Ovary (tissue), 7 donors: ENCODE measurements at regions not wholly inside any gene's neighbourhood (a gene's known extent, or its start where the extent isn't known, plus 50 kb on each side); places are given as distances from the start of the nearest gene placed in this dataset.
"Not testable (repeated sequence)": the region's sequence is repeated elsewhere in the genome, so short reads cannot be mapped to it uniquely, and the experiment has no call there.

Experiments
- DNase-seq, 5 donors: peaks; one replicate each; pipeline ENCODE4 v3.0.0-alpha.2; 2019 to 2020
- H3K27ac ChIP-seq, 2 donors: fragments of 200-600 bp; one replicate each; pipeline versions ENCODE4 v1.5.1 to v1.8.0; 2019 to 2022
- H3K27me3 ChIP-seq: fragments of 200-600 bp; one replicate; pipeline ENCODE4 v1.8.0; 2022
- H3K36me3 ChIP-seq: fragments of 200-600 bp; sonication (generic); one replicate; pipeline ENCODE4 v1.5.1; 2019
- H3K4me1 ChIP-seq: one replicate; pipeline ENCODE4 v1.8.1; 2013; ENCODE audit warnings: mild to moderate bottlenecking, moderate library complexity; ENCODE audit not compliant: insufficient read depth
- H3K4me3 ChIP-seq: fragments of 200-600 bp; sonication (generic); one replicate; pipeline ENCODE4 v1.5.1; 2017
- H3K9me3 ChIP-seq, 2 donors: fragments of 200-600 bp in 1 of 2; sonication (generic) in 1 of 2; one replicate each; pipeline versions ENCODE4 v1.5.1 to v1.8.1; 2013 to 2019; ENCODE audit warnings: mild to moderate bottlenecking in 1 of 2, moderate library complexity in 1 of 2
- EP300 ChIP-seq: sonication (generic); formaldehyde crosslinking; IDR thresholded peaks from one replicate; pipeline ENCODE4 v1.6.1; 2017; ENCODE audit warnings: antibody characterized with exemption
- POLR2A ChIP-seq: fragments of 450-650 bp; IDR thresholded peaks from one replicate; pipeline ENCODE4 v1.6.1; 2017; ENCODE audit warnings: antibody characterized with exemption, mild to moderate bottlenecking, moderate library complexity
- WGBS, 3 donors: extraction: QIAGEN DNeasy Blood & Tissue Kit in 1 of 3; methylation state at CpG; one replicate each; pipeline versions ENCODE4 v1.1.5 to v1.1.7; 2013 to 2017; 5-methylcytosine and 5-hydroxymethylcytosine counted together
- intact Hi-C, 4 donors: fragments of 100-400 bp; cut with DNase I; formaldehyde crosslinking; loops; one replicate each; pipeline versions ENCODE4 v1.11.0 to v1.15.1; 2022 to 2023
- TF ChIP-seq, protein P1 (sequence below), 3 donors: fragments of 450-650 bp in 2 of 3; fragments of 200-600 bp in 1 of 3; IDR thresholded peaks; one replicate each; pipeline versions ENCODE4 v1.5.1 to v1.8.0; 2016 to 2022; ENCODE audit warnings: antibody characterized with exemption in 3 of 3, mild to moderate bottlenecking in 1 of 3
- donor health status: DM: no; HTN: no; CAD: no; lungs with moderate emphysema.
- donor health status: DM: no; HTN: no; CAD: no.
- donor health status: Bipolar disorder and iron deficiency.
- donor health status: DM: no; HTN: no; CAD: no.
- donor health status: DM: yes; HTN: yes; CAD: no.

DNA sequence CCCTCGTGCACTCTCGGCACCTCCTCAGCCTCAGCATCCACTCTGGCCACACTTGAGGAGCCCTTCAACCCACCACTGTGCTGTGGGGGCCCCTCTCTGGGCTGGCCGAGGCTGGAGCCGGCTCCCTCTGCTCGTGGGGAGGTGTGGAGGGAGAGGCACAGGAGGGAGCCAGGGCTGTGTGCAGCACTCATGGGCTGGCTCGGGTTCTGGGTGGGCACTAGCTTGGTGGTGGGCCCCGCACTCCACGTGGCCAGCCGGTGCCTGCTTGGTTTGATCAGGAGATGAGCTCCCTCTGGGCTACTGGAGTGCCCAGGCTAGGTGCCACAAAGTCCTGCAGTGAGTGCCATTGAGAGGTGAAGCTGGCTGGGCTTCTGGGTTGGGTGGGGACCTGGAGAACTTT is 949.4 kb upstream of the GJE1 start:
- intact Hi-C loops, result no loop called here
- Histone ChIP-seq H3K36me3 (no peaks in the 10 kb centered on the region), H3K9me3 (no peaks in the 10 kb centered on the region), H3K27ac (no peak overlapping the region), H3K4me1 (no peaks in the 10 kb centered on the region), H3K27me3 (no peaks in the 10 kb centered on the region), H3K4me3 (no peak overlapping the region)
- TF ChIP-seq EP300, result no peak
- no peak for TF ChIP-seq POLR2A
- TF ChIP-seq, protein P1, sequence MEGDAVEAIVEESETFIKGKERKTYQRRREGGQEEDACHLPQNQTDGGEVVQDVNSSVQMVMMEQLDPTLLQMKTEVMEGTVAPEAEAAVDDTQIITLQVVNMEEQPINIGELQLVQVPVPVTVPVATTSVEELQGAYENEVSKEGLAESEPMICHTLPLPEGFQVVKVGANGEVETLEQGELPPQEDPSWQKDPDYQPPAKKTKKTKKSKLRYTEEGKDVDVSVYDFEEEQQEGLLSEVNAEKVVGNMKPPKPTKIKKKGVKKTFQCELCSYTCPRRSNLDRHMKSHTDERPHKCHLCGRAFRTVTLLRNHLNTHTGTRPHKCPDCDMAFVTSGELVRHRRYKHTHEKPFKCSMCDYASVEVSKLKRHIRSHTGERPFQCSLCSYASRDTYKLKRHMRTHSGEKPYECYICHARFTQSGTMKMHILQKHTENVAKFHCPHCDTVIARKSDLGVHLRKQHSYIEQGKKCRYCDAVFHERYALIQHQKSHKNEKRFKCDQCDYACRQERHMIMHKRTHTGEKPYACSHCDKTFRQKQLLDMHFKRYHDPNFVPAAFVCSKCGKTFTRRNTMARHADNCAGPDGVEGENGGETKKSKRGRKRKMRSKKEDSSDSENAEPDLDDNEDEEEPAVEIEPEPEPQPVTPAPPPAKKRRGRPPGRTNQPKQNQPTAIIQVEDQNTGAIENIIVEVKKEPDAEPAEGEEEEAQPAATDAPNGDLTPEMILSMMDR (IDR thresholded peaks at IDR 0.05), result no peak
- no peak for DNase-seq
- 80 to 93% (median 91%) methylated on average over 6 to 9 of the region's 9 CpGs for WGBS, 3 donors

DNA sequence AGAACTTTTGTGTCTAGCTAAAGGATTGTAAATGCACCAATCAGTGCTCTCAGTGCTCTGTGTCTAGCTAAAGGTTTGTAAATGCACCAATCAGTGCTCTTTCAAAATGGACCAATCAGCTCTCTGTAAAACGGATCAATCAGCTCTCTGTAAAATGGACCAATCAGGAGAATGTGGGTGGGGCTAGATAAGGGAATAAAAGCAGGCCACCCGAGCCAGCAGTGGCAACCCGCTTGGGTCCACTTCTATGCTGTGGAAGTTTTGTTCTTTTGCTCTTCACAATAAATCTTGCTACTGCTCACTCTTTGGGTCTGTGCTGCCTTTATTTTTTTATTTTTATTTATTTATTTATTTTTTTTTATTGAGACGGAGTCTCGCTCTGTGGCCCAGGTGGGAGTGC is 957.3 kb upstream of the GJE1 start:
- H3K4me1 ChIP-seq, DNase-seq, H3K27me3 ChIP-seq, intact Hi-C loops, H3K36me3 ChIP-seq, H3K4me3 ChIP-seq, H3K9me3 ChIP-seq, H3K27ac ChIP-seq: not testable (repeated sequence)
- WGBS, 3 donors, result 95 to 96% (median 95%) methylated on average over 5 of the region's 5 CpGs

DNA sequence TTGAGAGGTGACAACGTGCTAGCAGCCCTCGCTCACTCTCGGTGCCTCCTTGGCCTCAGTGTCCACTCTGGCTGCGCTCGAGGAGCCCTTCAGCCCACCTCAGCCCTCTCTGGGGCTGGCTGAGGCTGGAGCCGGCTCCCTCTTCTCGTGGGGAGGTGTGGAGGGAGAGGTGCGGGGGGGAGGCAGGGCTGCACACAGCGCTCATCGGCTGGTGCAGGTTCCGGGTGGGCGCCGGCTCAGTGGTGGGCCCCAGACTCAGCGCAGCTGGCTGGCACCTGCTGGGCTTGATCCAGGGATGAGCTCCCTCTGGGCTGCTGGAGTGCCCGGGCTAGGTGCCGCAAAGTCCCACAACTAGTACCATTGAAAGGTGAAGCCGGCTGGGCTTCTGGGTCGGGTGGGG is 957.8 kb upstream of the GJE1 start:
- TF ChIP-seq EP300 (no peak), POLR2A (no peak)
- TF ChIP-seq, protein P1 (IDR thresholded peaks at IDR 0.05), result no peak
- no peak for DNase-seq
- H3K27ac ChIP-seq, result no peak overlapping the region
- H3K4me1 ChIP-seq, result no peaks in the 10 kb centered on the region
- intact Hi-C loops, result no loop called here
- H3K9me3 ChIP-seq, result no peaks in the 10 kb centered on the region
- no peaks in the 10 kb centered on the region for H3K27me3 ChIP-seq
- H3K36me3 ChIP-seq, result no peaks in the 10 kb centered on the region
- H3K4me3 ChIP-seq, result no peak overlapping the region
- WGBS, 3 donors, result 95 to 97% (median 96%) methylated on average over 18 of the region's 18 CpGs

DNA sequence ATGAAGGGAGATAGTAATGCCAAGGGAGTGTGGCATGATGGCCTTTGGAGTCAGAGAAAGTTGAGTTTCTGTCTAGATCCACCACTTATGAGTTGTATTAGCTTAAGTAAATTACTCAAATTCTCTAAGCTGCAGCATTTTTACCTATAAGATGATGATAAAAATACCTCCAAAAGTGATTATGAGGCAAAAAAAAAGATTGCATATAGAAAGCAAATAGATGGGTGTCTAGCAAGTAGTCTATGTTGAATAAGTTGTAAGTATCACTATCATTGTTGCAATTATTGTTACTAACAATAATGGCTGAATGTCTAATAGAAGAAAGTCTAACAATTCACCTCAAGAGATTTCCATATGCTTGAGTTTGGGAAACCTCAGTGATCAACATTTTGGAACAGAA is 959.2 kb upstream of the GJE1 start:
- no peaks in the 10 kb centered on the region for H3K36me3 ChIP-seq
- H3K27ac ChIP-seq, result no peak overlapping the region
- H3K4me1 ChIP-seq, result no peaks in the 10 kb centered on the region
- intact Hi-C loops, result no loop called here
- H3K4me3 ChIP-seq, result no peak overlapping the region
- H3K9me3 ChIP-seq, result no peaks in the 10 kb centered on the region
- no peak for DNase-seq
- TF ChIP-seq EP300 (no peak), POLR2A (no peak)
- TF ChIP-seq, protein P1 (IDR thresholded peaks at IDR 0.05), result no peak
- no peaks in the 10 kb centered on the region for H3K27me3 ChIP-seq

DNA sequence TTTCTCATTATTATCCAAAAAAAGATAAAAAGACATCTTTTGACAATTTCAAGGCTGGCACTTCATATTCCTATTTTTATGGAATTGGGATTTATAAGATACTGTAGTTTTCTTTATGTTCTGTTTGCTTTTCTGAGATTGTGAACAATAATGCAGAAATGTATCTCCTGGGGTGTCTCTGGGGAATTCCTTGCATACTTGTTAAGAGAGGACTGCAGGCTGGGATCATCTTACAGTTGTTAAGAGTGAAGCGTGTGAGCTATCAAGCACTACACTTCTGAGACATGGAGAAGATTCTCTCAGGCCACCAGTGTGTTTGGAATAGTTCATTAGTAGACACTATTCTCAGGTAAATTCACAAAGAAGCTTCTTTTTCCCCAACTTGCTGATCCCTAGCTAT is 963.3 kb upstream of the GJE1 start:
- DNase-seq, result no peak
- WGBS, 3 donors, result 68 to 81% (median 73%) methylated on average over 1 of the region's 1 CpG
- Histone ChIP-seq H3K36me3 (no peaks in the 10 kb centered on the region), H3K4me1 (peaks cover 5% of the 10 kb centered on the region), H3K27me3 (no peaks in the 10 kb centered on the region), H3K9me3 (no peaks in the 10 kb centered on the region), H3K27ac (no peak overlapping the region), H3K4me3 (no peak overlapping the region)
- intact Hi-C loops, result no loop called here
- TF ChIP-seq, protein P1 (IDR thresholded peaks at IDR 0.05), result no peak
- no peak for TF ChIP-seq EP300
- no peak for TF ChIP-seq POLR2A
